Endothelial cell of umbilical vein (primary cell): ENCODE measurements at regions not wholly inside any gene's neighbourhood (a gene's known extent, or its start where the extent isn't known, plus 50 kb on each side); places are given as distances from the start of the nearest gene placed in this dataset.

ENCODE experiments used
- BruUV-seq: library from RNA; stranded (reverse); fragments of 400-500 nt; replicated peaks from 2 replicates; lab custom pipeline; 2021; lab: Mats Ljungman, UMichigan
- CTCF ChIA-PET: fragments of 300-600, 350-600 bp; sonication (Branson Sonifier 250); formaldehyde crosslinking; loops from one replicate; lab custom pipeline; 2021; ENCODE audit warnings: antibody characterized with exemption, inconsistent platforms; lab: Charles Lee
- POLR2A ChIA-PET: fragments of 300-600, 350-600 bp; sonication (Branson Sonifier 250); formaldehyde crosslinking; loops from one replicate; lab custom pipeline; 2021; ENCODE audit warnings: antibody characterized with exemption, inconsistent platforms; lab: Charles Lee
- DNase-seq: peaks from one replicate; pipeline ENCODE4 v3.0.0-alpha.2; 2011; ENCODE audit warnings: low read depth, low spot score
- FAIRE-seq: peaks from 2 replicates; lab custom pipeline; 2011; peaks lifted over from hg19 to GRCh38; lab: Jason Lieb, UNC
- H2AFZ ChIP-seq: 2 replicates; pipeline ENCODE4 v1.6.0; 2012; ENCODE audit warnings: low read depth, low read length, control low read depth, inconsistent platforms
- H3K27ac ChIP-seq: 2 replicates; pipeline ENCODE4 v1.5.1; 2011; ENCODE audit warnings: low read depth, mild to moderate bottlenecking, control low read depth, low read length, moderate library complexity; ENCODE audit not compliant: insufficient read depth
- H3K27me3 ChIP-seq, 2 experiments: 2 replicates each; pipeline versions ENCODE4 v1.6.0 to v1.6.1; 2011; ENCODE audit warnings: low read length in 2 of 2, mixed read lengths in 1 of 2; ENCODE audit not compliant: control insufficient read depth in 2 of 2, insufficient read depth in 2 of 2
- H3K36me3 ChIP-seq, 2 experiments: 2 replicates in 1 of 2; 3 replicates in 1 of 2; pipeline ENCODE4 v1.5.1; 2011; ENCODE audit warnings: low read length in 2 of 2, mild to moderate bottlenecking in 1 of 2, moderate library complexity in 1 of 2; ENCODE audit not compliant: control insufficient read depth in 2 of 2, insufficient read depth in 2 of 2; ENCODE audit errors: extremely low read depth in 1 of 2
- H3K4me1 ChIP-seq: 3 replicates; pipeline ENCODE4 v1.5.1; 2011; ENCODE audit warnings: mild to moderate bottlenecking, low read length; ENCODE audit not compliant: control insufficient read depth, insufficient read depth; ENCODE audit errors: extremely low read depth
- H3K4me2 ChIP-seq: 2 replicates; pipeline ENCODE4 v1.6.1; 2011; ENCODE audit warnings: low read length, control low read depth, mixed read lengths; ENCODE audit not compliant: insufficient read depth
- H3K4me3 ChIP-seq, 3 experiments: fragments of 200-600 bp in 1 of 3; sonication (generic), shearing (Covaris generic) in 1 of 3; replicated peaks in 1 of 3; 2 replicates each; pipeline ENCODE4 v1.5.1; 2011 to 2016; ENCODE audit warnings: control low read depth in 3 of 3, low read length in 3 of 3, mild to moderate bottlenecking in 2 of 3, inconsistent platforms in 1 of 3, low read depth in 1 of 3, moderate library complexity in 1 of 3; ENCODE audit not compliant: insufficient read depth in 1 of 3
- H3K79me2 ChIP-seq: 2 replicates; pipeline ENCODE4 v1.6.0; 2012; ENCODE audit warnings: low read length, inconsistent platforms; ENCODE audit not compliant: control insufficient read depth, insufficient read depth
- H3K9ac ChIP-seq: replicated peaks from 2 replicates; pipeline ENCODE3; 2011; ENCODE audit warnings: low read length, control low read depth; ENCODE audit not compliant: insufficient read depth; ENCODE audit errors: extremely low read depth
- H3K9me1 ChIP-seq: replicated peaks from 3 replicates; pipeline ENCODE4 v1.6.0; 2011; ENCODE audit warnings: mild to moderate bottlenecking, low read length; ENCODE audit not compliant: control insufficient read depth, insufficient read depth; ENCODE audit errors: extremely low read depth
- H3K9me3 ChIP-seq: replicated peaks from 2 replicates; pipeline ENCODE4 v1.5.1; 2012; ENCODE audit warnings: low read length, inconsistent platforms; ENCODE audit not compliant: control insufficient read depth, insufficient read depth
- H4K20me1 ChIP-seq: replicated peaks from 2 replicates; pipeline ENCODE3; 2011; ENCODE audit warnings: mild to moderate bottlenecking, low read length; ENCODE audit not compliant: control insufficient read depth, insufficient read depth; ENCODE audit errors: extremely low read depth
- CTCF ChIP-seq, 2 donors: IDR thresholded peaks; 1 replicate in 1 of 2; 2 replicates in 1 of 2; pipeline ENCODE4 v1.5.1; 2011; ENCODE audit warnings: low read length in 2 of 2, mild to moderate bottlenecking in 2 of 2, moderate library complexity in 2 of 2, control low read depth in 1 of 2, inconsistent platforms in 1 of 2, low read depth in 1 of 2; ENCODE audit not compliant: insufficient read depth in 1 of 2; ENCODE audit errors: extremely low read depth in 1 of 2
- EZH2 ChIP-seq: IDR thresholded peaks from 2 replicates; pipeline ENCODE4 v1.6.1; 2012; ENCODE audit warnings: borderline replicate concordance, low read depth, mild to moderate bottlenecking, moderate library complexity, low read length, inconsistent platforms; ENCODE audit not compliant: severe bottlenecking
- FOS ChIP-seq: IDR thresholded peaks from 2 replicates; pipeline ENCODE4 v1.6.1; 2011; ENCODE audit warnings: mild to moderate bottlenecking, low read length, moderate library complexity, borderline replicate concordance; ENCODE audit not compliant: insufficient read depth
- GATA2 ChIP-seq: IDR thresholded peaks from 2 replicates; pipeline ENCODE4 v1.7.0; 2011; ENCODE audit warnings: low read depth, mild to moderate bottlenecking, moderate library complexity, mixed read lengths, low read length; ENCODE audit not compliant: insufficient read length, insufficient read depth
- POLR2A ChIP-seq: IDR thresholded peaks from 2 replicates; pipeline ENCODE4 v1.6.1; 2012; ENCODE audit warnings: low read depth, mild to moderate bottlenecking, control low read depth, low read length
- dilution Hi-C: fragments of 300-500 bp; cut with MboI; formaldehyde crosslinking; loops from one replicate; pipeline ENCODE4 v1.15.0; 2019; ENCODE audit warnings: low sequenced_read_pairs; ENCODE audit not compliant: extremely low pct_ligation_motif_present
- intact Hi-C: fragments of 100-400 bp; cut with micrococcal nuclease; formaldehyde crosslinking; loops from one replicate; pipeline ENCODE4 v1.10.0; 2022

GRCh38 chr18:70452501-70452900, 163.7 kb downstream of the SOCS6 start:
- Histone ChIP-seq H3K36me3 (no peaks in the 10 kb centered on the region), H3K9me3 (no peaks in the 10 kb centered on the region), H3K79me2 (no peaks in the 10 kb centered on the region), H3K4me1 (no peaks in the 10 kb centered on the region), H3K9me1 (no peaks in the 10 kb centered on the region), H4K20me1 (no peaks in the 10 kb centered on the region), H3K9ac (no peak overlapping the region), H3K4me2 (no peak overlapping the region), H3K27me3 (no peaks in the 10 kb centered on the region), H3K4me3 (no peak overlapping the region), H2AFZ (no peak overlapping the region), H3K27ac (no peak overlapping the region)
- FAIRE-seq (no peak), DNase-seq (no peak)
- dilution Hi-C loops (no loop called here), intact Hi-C loops (loop anchor here (5.0 kb wide), 2 partner anchors 365 to 1605 kb away; no protein-coding TSS in a partner anchor)
- BruUV-seq = no TSS peak
- CTCF ChIA-PET = interaction anchor here (1.1 to 6.1 kb wide), 6 partner anchors 19 to 1604 kb away, joined by 3 to 75 read pairs (median 8); no protein-coding TSS in a partner anchor
- POLR2A ChIA-PET = no interaction called here
- TF ChIP-seq EZH2 = no peak

GRCh38 chr18:70450426-70451253, 161.8 kb downstream of the SOCS6 start:
- intact Hi-C loops (loop anchor here (1.0 to 5.0 kb wide), 3 partner anchors 254 to 1603 kb away; no protein-coding TSS in a partner anchor), dilution Hi-C loops (no loop called here)
- Histone ChIP-seq H3K4me2 (no peak overlapping the region), H4K20me1 (no peaks in the 10 kb centered on the region), H3K9me1 (no peaks in the 10 kb centered on the region), H3K36me3 (no peaks in the 10 kb centered on the region), H2AFZ (no peak overlapping the region), H3K9ac (no peak overlapping the region), H3K4me3 (no peak overlapping the region), H3K79me2 (no peaks in the 10 kb centered on the region), H3K27ac (no peak overlapping the region), H3K27me3 (no peaks in the 10 kb centered on the region), H3K4me1 (no peaks in the 10 kb centered on the region), H3K9me3 (no peaks in the 10 kb centered on the region)
- no peak for FAIRE-seq
- BruUV-seq = no TSS peak
- POLR2A ChIA-PET = no interaction called here
- TF ChIP-seq POLR2A (no peak), EZH2 (no peak), CTCF (IDR thresholded peaks at IDR 0.05; ENCODE audit: extremely low read depth in 1 of 2, insufficient read depth in 1 of 2, low read depth in 1 of 2, low read length in 2 of 2) (peak; percentile 8 to 16), GATA2 (no peak), FOS (no peak)
- no peak for DNase-seq
- CTCF ChIA-PET = interaction anchor here (0.6 to 6.1 kb wide), 10 partner anchors 17 to 781 kb away, joined by 3 to 70 read pairs (median 4); no protein-coding TSS in a partner anchor
